ENCODE measurements at regions not wholly inside any gene's neighbourhood (a gene's known extent, or its start where the extent isn't known, plus 50 kb on each side); places are given as distances from the start of the nearest gene placed in this dataset.

DNA sequence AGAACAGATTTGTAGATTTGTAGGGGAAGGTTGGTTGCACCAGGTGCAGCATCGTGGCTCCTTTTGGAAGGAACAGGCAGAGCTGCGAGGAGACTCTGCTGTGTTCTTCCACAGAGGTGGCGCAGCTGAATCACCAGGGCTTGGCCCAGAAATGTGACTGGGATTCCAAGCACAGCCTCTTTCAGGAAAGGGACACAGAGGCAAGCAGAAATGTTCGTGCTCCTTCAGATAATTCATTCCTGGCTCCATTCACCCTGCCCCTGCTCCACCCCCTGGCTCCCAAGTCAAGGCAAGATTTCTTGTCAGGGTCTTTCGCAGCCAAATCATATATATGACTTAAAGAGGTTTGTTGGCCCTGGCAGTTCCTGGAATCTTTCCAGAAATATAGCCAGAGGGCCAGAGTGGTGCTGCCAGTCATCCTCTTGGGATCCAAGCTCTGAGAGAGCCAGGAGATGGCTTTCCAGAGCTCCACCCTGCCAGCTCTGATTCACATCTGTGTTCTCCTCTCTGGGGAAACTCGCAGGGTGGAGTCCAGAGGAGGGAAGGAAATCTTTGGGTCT, 203.9 kb upstream of the TANK start:
- Mint-ChIP-seq H3K4me1 (ENCODE audit: low read depth) (peaks cover 9% of the 10 kb centered on the region), H3K27me3 (ENCODE audit: low read depth) (no peaks in the 10 kb centered on the region), H3K27ac (ENCODE audit: unreplicated experiment) (no peak overlapping the region), H3K9me3 (ENCODE audit: low read depth) (peaks cover 2% of the 10 kb centered on the region), H3K4me3 (ENCODE audit: unreplicated experiment) (no peak overlapping the region), H3K36me3 (ENCODE audit: low read depth) (no peaks in the 10 kb centered on the region)
- no peak for DNase-seq (ENCODE audit: low spot score)
- TF ChIP-seq CTCF (IDR thresholded peaks at IDR 0.05), result no peak

GRCh38 chr2:160963957-160964356, 196.3 kb upstream of the TANK start:
- no peak for TF ChIP-seq CTCF (IDR thresholded peaks at IDR 0.05)
- H3K9me3 Mint-ChIP-seq (ENCODE audit: low read depth), result peaks cover 2% of the 10 kb centered on the region
- no peak for DNase-seq (ENCODE audit: low spot score)
- no peaks in the 10 kb centered on the region for H3K27me3 Mint-ChIP-seq (ENCODE audit: low read depth)
- no peak overlapping the region for H3K27ac Mint-ChIP-seq (ENCODE audit: unreplicated experiment)
- peaks cover 16% of the 10 kb centered on the region for H3K4me1 Mint-ChIP-seq (ENCODE audit: low read depth)
- H3K4me3 Mint-ChIP-seq (ENCODE audit: unreplicated experiment), result no peak overlapping the region
- no peaks in the 10 kb centered on the region for H3K36me3 Mint-ChIP-seq (ENCODE audit: low read depth)

DNA sequence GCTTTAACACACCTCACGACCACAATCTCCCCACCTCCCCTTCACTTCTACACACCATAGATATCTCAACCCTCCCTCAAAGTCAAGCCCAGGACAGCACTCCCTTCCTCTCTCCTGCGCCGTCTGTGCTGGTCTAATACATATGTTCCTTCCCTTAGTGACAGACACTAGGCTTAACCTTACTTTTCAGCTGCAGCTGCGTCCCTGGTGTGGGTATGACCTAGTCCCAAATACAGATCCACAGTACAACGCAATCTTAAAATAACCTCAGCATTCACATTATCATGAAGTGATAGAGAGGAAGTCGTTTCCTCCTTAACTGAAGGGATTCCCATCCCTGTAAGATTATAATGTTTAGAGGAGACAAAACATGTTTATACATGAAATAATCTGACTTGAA, 192.7 kb upstream of the TANK start:
- no peak overlapping the region for H3K27ac Mint-ChIP-seq (ENCODE audit: unreplicated experiment)
- no peak for TF ChIP-seq CTCF (IDR thresholded peaks at IDR 0.05)

GRCh38 chr2:160968183-160968582, 192.0 kb upstream of the TANK start:
- no peak for DNase-seq (ENCODE audit: low spot score)
- Mint-ChIP-seq H3K4me3 (ENCODE audit: unreplicated experiment) (no peak overlapping the region), H3K27me3 (ENCODE audit: low read depth) (no peaks in the 10 kb centered on the region), H3K27ac (ENCODE audit: unreplicated experiment) (no peak overlapping the region), H3K36me3 (ENCODE audit: low read depth) (no peaks in the 10 kb centered on the region), H3K4me1 (ENCODE audit: low read depth) (peaks cover 25% of the 10 kb centered on the region), H3K9me3 (ENCODE audit: low read depth) (no peaks in the 10 kb centered on the region)
- no peak for TF ChIP-seq CTCF (IDR thresholded peaks at IDR 0.05)

More for the DNA sequence above, 192.7 kb upstream of the TANK start:
- H3K36me3 Mint-ChIP-seq (ENCODE audit: low read depth), result no peaks in the 10 kb centered on the region
- DNase-seq (ENCODE audit: low spot score), result no peak
- H3K9me3 Mint-ChIP-seq (ENCODE audit: low read depth), result no peaks in the 10 kb centered on the region
- peaks cover 25% of the 10 kb centered on the region for H3K4me1 Mint-ChIP-seq (ENCODE audit: low read depth)
- no peak overlapping the region for H3K4me3 Mint-ChIP-seq (ENCODE audit: unreplicated experiment)
- H3K27me3 Mint-ChIP-seq (ENCODE audit: low read depth), result no peaks in the 10 kb centered on the region

DNA sequence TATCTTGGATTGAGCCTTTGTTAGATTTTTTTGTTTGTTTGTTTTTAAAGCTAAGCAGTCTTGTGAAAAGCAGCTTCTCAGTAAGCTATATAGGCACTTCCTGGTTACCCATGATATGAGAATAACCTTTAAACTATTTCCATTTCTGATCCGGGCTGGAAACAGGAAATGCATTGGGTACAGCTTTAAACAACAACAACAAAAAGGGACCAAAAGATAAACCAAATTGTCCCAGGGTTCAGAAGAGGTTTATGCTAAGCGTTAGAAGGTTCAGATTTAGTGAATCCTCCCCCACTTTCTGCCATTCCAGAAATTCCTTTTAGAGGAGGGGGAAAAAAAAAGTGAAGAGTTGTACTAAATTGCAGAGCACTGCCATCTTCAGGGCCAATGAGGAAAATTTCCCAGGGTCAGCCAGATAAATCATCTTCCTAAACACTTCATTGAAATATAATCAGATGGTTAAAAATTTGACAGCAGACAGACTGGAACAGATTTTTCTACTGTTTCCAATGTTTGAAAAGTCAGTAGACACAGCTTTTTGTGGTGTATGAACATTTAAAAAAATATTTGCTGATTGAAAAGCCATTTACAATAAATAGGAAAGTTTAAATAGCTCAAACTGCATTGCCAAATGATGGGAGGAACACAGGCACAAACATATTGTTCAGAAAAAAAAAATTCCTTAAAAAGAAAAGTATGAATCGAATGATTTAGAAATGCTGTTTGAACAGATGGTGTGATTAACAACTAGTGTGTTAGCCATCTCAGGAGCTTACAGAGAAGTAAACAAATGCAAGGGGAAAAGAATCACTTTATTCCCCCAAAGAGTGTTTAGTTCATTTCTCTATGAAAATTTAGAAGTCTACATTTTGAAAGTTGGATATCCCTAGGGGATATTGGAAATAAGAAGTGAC, 189.9 kb upstream of the TANK start:
- Mint-ChIP-seq H3K4me1 (ENCODE audit: low read depth) (peaks cover 25% of the 10 kb centered on the region), H3K36me3 (ENCODE audit: low read depth) (no peaks in the 10 kb centered on the region), H3K27ac (ENCODE audit: unreplicated experiment) (peak overlapping the region; percentile 76), H3K4me3 (ENCODE audit: unreplicated experiment) (peak overlapping the region; percentile 44), H3K9me3 (ENCODE audit: low read depth) (no peaks in the 10 kb centered on the region), H3K27me3 (ENCODE audit: low read depth) (no peaks in the 10 kb centered on the region)
- DNase-seq (ENCODE audit: low spot score), result no peak
- peak; percentile 96 for TF ChIP-seq CTCF (IDR thresholded peaks at IDR 0.05)
